ENCODE measurements at regions not wholly inside any gene's neighbourhood (a gene's known extent, or its start where the extent isn't known, plus 50 kb on each side); places are given as distances from the start of the nearest gene placed in this dataset.

DNA sequence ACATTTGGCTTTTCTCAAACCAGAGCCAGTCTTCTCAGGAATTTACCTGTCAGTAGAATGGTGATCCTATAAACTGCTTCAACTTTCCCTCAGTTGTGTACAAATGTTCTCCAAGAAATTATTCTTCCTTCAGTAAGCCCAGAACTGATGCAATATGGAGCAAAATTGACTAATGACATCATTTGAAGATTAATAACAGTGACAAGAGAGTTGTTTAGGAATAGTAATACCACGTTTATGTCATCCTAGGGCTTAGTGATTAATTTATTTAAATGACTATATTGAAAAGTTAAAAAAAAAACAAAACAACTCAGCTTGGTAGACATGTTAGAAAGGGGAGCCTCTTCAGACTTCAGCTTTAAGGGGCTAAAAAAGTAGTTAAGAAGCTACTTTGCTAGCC, 933.2 kb downstream of the GATA3 start:
- CTCF ChIA-PET: no interaction called here
- no peak for DNase-seq (ENCODE audit: low read depth in 1 of 2, low spot score in 1 of 2)
- WGBS (ENCODE audit: missing lambda C conversion rate): 6% methylated on average over 1 of the region's 1 CpG
- Histone ChIP-seq H3K9me3 (no peaks in the 10 kb centered on the region), H3K27ac (no peak overlapping the region), H3K4me2 (no peak overlapping the region), H3K4me3 (no peak overlapping the region), H3K4me1 (no peaks in the 10 kb centered on the region)
- ATAC-seq: no peak
- no peak for TF ChIP-seq CEBPB (IDR thresholded peaks at IDR 0.05)
- TF ChIP-seq CBX8 (IDR thresholded peaks at IDR 0.05): no peak
- TF ChIP-seq, protein P1, sequence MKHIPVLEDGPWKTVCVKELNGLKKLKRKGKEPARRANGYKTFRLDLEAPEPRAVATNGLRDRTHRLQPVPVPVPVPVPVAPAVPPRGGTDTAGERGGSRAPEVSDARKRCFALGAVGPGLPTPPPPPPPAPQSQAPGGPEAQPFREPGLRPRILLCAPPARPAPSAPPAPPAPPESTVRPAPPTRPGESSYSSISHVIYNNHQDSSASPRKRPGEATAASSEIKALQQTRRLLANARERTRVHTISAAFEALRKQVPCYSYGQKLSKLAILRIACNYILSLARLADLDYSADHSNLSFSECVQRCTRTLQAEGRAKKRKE (CRISPR knock-in tag; IDR thresholded peaks at IDR 0.05; ENCODE audit: low read depth): no peak
- TF ChIP-seq NR3C1 (IDR thresholded peaks at IDR 0.05): no peak
- no peak for TF ChIP-seq NFE2L2 (conservative IDR thresholded peaks at IDR 0.05; ENCODE audit: low read length)
- no peak for TF ChIP-seq ELK1 (IDR thresholded peaks at IDR 0.05; ENCODE audit: low read depth, low read length)
- no peak for TF ChIP-seq CHD4 (IDR thresholded peaks at IDR 0.05; ENCODE audit: borderline replicate concordance)
- TF ChIP-seq ZFP36 (IDR thresholded peaks at IDR 0.05; ENCODE audit: borderline replicate concordance, partially characterized antibody): no peak
- TF ChIP-seq, protein P2, sequence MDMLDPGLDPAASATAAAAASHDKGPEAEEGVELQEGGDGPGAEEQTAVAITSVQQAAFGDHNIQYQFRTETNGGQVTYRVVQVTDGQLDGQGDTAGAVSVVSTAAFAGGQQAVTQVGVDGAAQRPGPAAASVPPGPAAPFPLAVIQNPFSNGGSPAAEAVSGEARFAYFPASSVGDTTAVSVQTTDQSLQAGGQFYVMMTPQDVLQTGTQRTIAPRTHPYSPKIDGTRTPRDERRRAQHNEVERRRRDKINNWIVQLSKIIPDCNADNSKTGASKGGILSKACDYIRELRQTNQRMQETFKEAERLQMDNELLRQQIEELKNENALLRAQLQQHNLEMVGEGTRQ (IDR thresholded peaks at IDR 0.05): no peak
- no peak for TF ChIP-seq POLR2A (IDR thresholded peaks at IDR 0.05; ENCODE audit: low read length)
- no peak for TF ChIP-seq EHMT2 (IDR thresholded peaks at IDR 0.05; ENCODE audit: low read depth)
- TF ChIP-seq CHD2 (IDR thresholded peaks at IDR 0.05; ENCODE audit: low read length, partially characterized antibody): no peak
- TF ChIP-seq MAFK (IDR thresholded peaks at IDR 0.05; ENCODE audit: partially characterized antibody): no peak
- TF ChIP-seq POLR2AphosphoS2 (conservative IDR thresholded peaks at IDR 0.05; ENCODE audit: low read length): no peak
- no peak for TF ChIP-seq FOXS1 (CRISPR knock-in tag; IDR thresholded peaks at IDR 0.05)
- no peak for TF ChIP-seq BHLHE40 (IDR thresholded peaks at IDR 0.05; ENCODE audit: low read depth, low read length)
- no peak for TF ChIP-seq HOXA7 (CRISPR knock-in tag; IDR thresholded peaks at IDR 0.05)
- no peak for TF ChIP-seq GATA3 (IDR thresholded peaks at IDR 0.05; ENCODE audit: borderline replicate concordance)
- no peak for TF ChIP-seq HEYL (CRISPR knock-in tag; IDR thresholded peaks at IDR 0.05)
- TF ChIP-seq CBX2 (IDR thresholded peaks at IDR 0.05; ENCODE audit: borderline replicate concordance, low read depth): no peak
- POLR2A ChIA-PET: no interaction called here
- no peak for FAIRE-seq

DNA sequence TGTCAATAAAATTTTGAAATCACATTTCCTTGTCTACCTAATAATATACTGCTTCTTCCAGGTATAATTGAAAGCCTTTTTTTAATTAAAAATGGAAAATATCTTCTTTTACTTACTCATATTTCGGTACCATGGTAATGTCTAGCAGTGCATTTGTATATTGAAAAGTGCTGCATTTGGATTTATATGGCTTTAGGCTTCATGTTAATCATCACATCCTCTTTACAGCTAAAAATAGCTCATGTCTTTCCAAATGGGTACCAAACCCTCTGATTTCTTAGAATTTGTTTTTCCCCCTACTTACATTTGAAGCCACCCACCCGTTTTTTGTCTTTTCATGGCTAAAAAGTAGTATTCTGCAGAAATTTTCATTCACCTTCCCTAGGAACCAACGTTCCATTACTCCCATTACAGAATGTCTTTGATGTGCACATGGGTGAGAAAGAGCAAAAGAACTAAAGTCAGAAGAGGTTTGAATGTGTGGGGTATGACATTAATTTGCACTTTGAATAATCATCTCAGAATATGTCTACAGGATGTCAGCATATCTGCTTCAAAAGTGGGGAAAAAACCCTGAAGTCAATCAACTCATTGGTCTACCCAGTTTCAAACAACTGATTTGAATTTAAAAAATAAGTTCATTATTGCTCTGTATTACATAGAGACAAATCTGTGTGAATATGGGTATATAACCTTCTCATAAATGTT, 935.9 kb downstream of the GATA3 start:
- ATAC-seq (no peak), FAIRE-seq (no peak), DNase-seq (ENCODE audit: low read depth in 1 of 2, low spot score in 1 of 2) (no peak)
- Histone ChIP-seq H3K27ac (no peak overlapping the region), H3K4me3 (no peak overlapping the region), H3K9me3 (no peaks in the 10 kb centered on the region), H3K4me1 (no peaks in the 10 kb centered on the region), H3K4me2 (no peak overlapping the region)
- ChIA-PET CTCF (no interaction called here), POLR2A (no interaction called here)
- TF ChIP-seq HOXA7 (CRISPR knock-in tag; IDR thresholded peaks at IDR 0.05) (no peak), RCOR1 (IDR thresholded peaks at IDR 0.05; ENCODE audit: low read depth, low read length) (no peak), ESRRA (IDR thresholded peaks at IDR 0.05; ENCODE audit: borderline replicate concordance, low read length) (no peak), HOXB13 (CRISPR knock-in tag; IDR thresholded peaks at IDR 0.05; ENCODE audit: low read depth) (no peak), PBX3 (IDR thresholded peaks at IDR 0.05) (no peak), CHD2 (IDR thresholded peaks at IDR 0.05; ENCODE audit: low read length, partially characterized antibody) (no peak), HEYL (CRISPR knock-in tag; IDR thresholded peaks at IDR 0.05) (no peak), POLR2AphosphoS2 (conservative IDR thresholded peaks at IDR 0.05; ENCODE audit: low read length) (no peak)
- WGBS (ENCODE audit: missing lambda C conversion rate): 6% methylated on average over 3 of the region's 3 CpGs
